ENCODE measurements at regions not wholly inside any gene's neighbourhood (a gene's known extent, or its start where the extent isn't known, plus 50 kb on each side); places are given as distances from the start of the nearest gene placed in this dataset.

DNA sequence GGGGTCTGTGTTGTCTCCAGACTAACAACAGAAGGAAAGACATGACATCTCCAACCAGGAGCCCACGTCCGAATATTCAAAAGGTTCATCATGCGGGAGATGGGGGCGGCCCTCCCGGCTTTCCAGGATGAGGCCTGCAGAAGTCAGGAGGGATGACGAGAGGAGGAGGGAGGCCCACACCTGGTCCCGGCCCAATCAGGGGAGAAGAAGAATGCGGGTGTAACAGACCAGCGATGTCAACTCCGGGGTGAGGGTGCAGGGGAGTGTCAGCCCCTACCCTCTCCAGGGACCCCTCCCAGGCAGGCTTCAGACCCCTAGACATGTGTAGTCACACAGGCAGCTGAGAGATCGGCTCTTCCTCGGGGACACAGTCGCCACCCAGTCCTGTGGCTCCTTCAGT, 275.3 kb upstream of the ZNF507 start:
- TF ChIP-seq, protein P1, sequence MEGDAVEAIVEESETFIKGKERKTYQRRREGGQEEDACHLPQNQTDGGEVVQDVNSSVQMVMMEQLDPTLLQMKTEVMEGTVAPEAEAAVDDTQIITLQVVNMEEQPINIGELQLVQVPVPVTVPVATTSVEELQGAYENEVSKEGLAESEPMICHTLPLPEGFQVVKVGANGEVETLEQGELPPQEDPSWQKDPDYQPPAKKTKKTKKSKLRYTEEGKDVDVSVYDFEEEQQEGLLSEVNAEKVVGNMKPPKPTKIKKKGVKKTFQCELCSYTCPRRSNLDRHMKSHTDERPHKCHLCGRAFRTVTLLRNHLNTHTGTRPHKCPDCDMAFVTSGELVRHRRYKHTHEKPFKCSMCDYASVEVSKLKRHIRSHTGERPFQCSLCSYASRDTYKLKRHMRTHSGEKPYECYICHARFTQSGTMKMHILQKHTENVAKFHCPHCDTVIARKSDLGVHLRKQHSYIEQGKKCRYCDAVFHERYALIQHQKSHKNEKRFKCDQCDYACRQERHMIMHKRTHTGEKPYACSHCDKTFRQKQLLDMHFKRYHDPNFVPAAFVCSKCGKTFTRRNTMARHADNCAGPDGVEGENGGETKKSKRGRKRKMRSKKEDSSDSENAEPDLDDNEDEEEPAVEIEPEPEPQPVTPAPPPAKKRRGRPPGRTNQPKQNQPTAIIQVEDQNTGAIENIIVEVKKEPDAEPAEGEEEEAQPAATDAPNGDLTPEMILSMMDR (IDR thresholded peaks at IDR 0.05; ENCODE audit: low read depth, low read length, poor library complexity, severe bottlenecking), result no peak
- TF ChIP-seq EZH2phosphoT487 (IDR thresholded peaks at IDR 0.05; ENCODE audit: borderline replicate concordance, low read length), result no peak
